HG02642 (cell line): ENCODE measurements at regions not wholly inside any gene's neighbourhood (a gene's known extent, or its start where the extent isn't known, plus 50 kb on each side); places are given as distances from the start of the nearest gene placed in this dataset.
"Not testable (repeated sequence)": the region's sequence is repeated elsewhere in the genome, so short reads cannot be mapped to it uniquely, and the experiment has no call there.

Experiments
- ATAC-seq: cut with Tn5 transposase; IDR thresholded peaks from one replicate; pipeline ENCODE4 v1.9.1; 2021; ENCODE audit warnings: mild to moderate bottlenecking; ENCODE audit not compliant: unreplicated experiment, poor library complexity

DNA sequence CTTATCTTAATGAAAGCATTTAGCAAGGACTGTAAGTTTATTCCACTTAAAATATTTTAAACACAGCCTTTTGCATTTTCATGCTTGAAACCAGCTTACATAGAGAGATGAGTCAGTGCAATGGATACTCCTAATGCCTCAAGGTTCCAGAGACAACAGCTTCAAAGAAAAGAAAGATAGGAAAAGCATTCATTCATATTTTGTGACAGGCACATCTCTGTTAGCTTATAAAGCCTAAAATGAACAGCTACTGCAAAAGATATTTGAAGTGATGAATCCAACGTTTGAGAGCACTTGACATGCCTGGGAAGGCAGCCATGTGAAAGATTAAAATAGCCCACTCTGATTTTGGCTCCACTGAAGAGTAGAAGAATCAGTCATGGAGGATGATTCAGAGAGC, 814.5 kb downstream of the RPS29 start:
- no peak for ATAC-seq

DNA sequence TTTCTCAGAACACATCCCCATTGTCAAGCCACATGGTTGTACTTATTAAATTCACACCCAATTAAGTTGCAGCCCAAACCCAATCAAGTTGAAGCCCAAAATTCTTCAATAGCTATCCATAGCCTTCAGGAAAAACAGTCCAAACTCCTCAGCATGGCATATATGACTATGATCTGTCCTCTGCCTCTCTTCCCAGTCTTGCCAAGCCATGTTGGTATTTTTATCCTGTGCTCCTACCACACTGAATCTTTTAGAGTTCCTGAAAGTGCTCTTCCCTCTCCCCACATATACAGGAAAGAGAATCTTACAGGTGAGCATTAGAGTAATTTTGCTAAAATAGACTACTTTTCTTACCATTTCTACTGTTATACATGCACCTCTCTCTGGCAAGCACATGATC, 834.9 kb downstream of the RPS29 start:
- no peak for ATAC-seq

DNA sequence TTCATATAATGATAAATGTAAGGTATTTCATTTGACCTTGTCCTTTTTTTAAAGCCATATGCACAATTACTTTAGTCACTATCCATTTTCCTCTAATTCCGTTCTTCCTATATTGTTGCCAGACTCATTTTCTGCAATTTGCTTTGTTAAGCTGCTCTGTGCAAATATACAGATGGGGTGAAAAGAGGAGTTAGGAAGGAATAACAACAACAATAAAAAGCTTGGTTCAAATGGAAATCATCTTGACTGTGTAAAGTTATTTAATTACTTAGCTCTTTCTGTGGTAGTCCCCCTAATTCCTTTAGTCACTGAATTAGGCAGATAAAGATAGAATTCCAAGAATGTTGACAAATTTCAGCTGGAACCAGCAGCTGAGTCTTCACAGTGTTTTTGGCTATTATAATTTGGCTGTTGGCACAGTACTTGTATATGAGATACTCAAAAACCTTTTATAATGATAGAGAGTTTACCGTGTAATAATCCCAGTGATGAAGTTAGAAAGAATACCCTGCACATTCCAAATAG, 838.0 kb downstream of the RPS29 start:
- no peak for ATAC-seq

DNA sequence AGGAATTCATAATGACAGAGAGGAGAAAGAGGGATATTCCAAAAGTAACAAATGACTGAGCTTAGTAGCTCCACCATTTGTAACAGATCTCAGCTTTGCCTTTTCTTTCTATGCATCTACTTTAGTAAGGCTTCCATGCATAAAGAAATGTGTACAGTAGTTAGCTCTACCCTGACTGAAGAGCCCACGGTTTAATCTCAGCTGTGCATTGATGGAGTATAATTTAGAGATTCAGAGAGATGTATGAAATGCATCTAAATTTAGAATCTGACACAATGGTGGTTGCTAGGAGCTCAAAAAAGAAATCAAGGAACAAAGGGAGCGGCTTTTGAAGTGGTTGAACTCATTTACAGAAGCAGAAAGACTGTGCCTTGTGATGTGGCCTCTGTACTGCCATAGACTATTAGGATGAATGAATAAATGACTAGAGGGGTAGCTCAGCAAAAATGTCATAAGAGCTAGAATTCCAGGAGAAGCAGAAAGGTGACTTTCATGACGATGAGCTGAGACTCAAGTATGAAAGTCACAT, 838.6 kb downstream of the RPS29 start:
- no peak for ATAC-seq

DNA sequence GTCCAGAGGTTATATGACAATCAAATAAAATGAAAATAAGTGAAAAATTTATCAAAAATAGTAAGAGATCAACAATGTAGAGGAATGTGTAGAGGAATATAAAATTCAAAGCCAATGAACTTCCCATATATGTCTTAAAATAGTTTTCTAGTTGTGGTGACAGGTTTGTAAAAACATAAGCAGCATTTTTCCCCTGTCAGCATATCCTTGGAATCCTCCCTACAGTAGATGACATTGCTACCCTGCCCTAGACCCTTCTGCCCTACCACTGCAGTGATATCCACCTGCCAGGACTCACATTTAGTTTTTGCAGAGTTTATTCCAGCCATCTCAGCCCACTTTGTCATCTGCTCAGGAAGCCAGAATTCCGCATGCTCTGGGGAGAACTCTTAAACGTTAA, 842.0 kb downstream of the RPS29 start:
- ATAC-seq: no peak

DNA sequence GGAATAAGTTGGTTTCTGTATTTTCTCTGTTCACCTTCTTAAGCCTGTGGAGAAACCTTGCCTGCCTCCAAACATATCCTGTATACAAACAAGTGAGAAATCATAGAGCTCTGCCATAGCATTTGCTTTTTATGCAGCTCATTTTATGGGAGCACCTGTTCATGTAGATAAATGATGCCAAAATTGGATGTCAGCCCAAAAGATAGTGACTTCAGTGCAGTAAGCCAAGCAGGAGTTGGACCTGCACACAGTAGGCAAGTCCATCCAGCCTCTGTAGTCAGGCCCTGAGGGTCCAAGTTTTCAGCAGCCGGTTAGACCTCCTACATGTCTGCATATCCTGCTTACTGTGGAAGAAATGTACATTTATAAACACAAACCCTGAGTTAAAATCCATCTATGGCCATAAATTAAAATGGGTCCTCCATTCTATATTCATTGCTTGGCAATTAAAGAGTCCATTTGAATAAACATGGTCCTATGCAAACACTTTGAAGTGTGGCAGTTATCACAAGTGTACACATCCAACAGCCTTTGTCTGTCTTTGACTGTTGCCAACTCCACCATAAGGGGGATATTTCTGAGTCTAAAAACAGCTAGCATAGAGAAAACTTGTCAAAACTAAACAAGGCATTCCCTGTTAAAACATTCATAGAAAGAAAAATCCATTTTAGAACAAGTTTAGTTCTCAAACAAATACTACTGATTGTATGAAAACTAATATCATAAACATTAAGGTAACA, 847.8 kb downstream of the RPS29 start:
- no peak for ATAC-seq

DNA sequence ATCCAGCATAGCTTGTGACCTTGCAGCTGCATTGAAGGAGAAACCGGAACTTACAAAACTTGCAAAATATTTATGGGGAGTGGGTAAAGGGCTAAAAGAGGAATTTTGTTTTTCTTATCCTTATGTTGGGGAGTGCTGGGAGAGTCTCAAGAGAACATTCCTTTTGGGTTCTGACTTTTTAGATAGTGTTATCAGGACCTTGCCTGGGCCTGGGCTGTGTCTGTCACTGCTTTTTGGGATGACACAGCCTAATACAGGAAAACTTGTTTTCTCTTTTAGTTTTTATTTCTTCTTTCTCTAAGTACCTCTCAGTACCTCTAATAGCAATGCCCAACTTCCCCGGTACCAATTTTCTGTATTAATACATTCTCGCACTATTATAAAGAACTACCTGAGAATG, 850.6 kb downstream of the RPS29 start:
- ATAC-seq: no peak

DNA sequence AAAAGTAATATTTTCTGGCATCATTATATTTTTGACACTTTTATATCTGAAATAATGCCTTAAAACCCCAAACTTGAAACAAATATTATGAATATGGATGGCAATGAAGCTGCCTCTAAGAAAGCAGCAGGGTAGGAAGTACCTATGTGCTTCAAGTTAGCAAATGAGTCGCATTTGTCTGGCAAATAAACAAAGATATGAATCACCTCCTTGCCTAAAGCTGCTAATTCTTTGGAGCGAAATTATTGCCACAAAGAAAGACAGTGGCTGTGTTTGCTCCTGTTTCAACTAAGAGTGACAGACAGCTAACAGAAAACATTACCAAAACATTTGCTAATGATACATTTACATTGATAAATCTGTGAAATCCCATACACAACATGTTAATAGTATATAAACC, 854.9 kb downstream of the RPS29 start:
- ATAC-seq: no peak

DNA sequence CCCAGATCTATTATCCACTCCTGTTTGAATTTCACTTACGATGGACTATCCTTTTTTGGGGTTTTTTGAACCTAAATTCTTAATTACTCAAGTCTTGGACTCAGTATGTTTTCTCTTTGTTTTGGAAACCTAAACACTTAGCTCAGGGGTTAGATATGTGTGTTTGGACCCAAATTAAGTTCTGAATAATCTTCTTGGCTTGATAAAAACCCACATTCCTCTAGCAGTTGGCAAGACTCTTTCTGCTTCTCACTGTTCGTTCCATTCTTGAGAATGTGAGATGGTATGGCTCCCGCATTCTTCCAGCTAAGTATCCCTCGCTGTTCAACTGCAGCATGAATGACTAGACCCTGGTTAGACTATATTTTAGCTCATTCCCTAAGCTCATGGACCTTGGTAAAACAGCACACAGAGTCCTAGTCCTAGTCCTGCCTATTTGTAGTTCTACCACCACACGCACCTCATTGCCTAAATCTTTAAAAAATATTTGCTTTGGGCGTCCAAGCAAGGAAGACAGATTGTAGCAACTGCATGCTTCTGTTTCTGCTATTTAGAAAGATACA, 860.0 kb downstream of the RPS29 start:
- ATAC-seq: no peak

DNA sequence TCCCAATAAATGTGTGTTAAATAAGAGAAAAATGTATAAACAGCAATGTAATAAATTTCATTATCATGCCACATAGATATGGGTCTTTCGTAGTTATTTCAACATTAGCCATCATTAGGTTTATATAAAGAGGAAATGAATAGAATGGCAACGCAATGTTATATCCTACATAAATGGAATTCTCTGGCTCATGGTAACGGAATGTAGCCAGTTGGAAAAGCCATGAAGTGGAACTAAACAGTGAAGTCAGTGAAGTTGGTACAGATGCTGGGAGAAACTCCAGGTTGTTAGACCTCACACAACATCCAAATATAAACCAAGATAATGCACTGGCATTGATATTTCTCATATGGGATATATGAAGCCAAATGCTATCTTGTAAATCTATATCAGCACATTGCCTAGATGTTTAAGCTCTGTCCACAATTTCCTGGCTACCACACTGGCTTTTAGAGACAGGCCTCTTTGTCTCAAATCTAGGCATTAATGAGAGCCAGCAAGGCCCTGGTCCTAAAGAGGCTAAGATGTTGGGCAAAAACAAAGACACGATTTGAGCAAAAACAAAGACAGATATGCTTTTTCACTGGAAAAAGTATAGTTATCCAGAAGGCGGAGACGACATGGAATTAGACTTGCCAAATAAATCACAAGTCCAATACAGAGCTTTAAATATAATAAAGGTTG, 861.0 kb downstream of the RPS29 start:
- no peak for ATAC-seq

DNA sequence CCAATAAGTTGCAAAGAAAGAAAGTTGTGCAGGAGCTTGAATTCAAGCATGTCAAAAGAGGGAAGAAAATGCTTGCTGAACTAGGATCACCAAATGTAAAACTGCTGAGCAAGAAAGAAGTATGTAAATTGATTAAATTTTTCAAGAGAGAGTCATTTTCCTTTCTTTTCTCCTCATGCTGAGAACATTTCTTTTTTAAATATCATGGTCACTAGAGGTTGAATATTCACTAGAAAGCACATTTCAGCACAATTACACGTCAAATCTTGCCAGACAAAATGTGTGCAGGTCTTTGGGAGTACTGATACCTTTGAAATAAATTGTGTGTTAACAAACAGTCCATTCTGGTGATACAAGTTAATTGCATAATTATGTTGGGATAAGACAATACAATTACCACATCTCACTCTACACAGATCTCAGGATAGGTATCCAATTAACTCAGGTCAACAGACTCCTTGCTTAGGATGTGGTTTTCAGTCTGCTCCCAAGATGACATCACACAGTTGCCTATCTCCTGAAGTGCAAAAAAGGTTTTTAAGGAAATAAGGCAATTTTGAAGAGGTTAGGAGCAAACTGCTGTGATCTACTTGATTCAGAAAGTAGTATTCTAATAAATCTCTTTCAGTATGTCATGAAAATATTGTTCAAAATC, 862.2 kb downstream of the RPS29 start:
- ATAC-seq: no peak

DNA sequence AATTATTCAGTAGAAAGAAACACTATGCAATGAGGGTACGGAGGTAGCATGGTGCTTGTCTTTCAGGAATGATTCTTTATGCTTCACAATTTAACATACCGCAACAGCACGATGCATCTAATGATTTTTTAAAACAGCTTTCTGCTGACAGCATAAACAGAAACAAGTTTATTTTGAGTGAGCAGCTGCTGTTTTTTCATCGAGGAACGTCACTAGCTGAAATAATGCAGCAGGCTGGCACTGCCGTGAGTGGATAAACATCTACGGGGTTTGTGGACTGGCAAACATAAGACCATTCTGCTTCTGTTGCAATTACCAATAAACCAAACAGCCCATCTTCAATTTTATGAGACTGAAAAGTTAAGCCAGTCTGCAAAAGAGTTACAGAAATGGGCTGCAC, 871.8 kb downstream of the RPS29 start:
- ATAC-seq: no peak

DNA sequence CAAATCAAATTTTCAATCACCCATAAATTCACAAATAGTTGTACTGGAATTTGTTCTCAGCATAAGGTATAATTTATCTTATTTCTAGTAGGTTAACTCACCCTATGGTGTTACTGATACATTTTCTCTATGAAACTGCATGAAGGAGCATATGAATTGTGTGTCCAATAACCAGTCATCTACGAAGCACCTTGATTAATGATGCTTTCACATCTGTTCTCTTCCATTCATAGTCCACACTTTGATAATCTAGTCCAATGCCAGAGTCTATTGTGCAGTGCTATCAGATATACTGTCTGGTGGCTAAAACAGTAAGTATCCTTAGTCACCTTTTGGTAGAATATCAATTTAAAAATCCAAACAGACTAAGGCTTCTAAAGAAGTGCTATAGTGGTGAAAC, 876.0 kb downstream of the RPS29 start:
- ATAC-seq: no peak

DNA sequence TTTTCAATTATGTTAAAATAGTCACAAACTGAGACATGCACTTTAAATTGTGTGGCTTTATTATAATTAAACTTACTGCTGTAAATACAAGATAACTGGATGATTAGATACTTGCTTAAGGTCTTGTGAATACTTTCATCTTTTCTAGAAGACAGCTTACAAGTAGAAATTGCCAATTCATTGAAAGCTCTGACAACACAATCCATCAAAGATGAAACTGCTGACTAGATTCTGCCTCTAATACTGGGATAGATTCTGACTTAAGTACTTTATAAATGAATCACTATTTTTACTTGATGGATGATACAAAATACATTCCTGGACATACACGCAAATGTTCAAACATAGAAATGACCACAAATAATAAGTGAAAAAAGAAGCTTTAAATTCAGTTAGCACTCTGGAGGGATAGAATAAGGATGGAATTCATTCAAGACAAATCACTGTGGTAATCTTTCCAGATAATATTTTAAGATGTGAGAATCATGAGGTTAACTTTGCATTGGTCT, 876.8 kb downstream of the RPS29 start:
- no peak for ATAC-seq

DNA sequence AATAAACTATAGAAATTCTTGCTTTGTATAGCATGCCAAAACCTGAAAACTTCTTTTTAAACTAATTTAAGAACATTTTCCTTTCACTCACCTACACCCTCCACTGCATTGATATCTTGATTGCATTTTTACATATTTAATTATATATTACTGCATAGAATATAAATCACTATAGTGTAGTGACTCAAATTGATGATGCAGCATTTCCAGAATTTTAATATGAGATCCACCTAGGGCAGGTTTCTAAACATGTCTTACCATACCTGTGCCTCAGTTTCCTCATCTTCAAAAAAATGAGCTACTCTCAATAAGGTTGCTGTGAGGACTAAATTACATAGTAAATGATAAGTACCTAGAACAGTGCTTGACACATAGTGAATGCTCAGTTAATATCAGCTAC, 881.5 kb downstream of the RPS29 start:
- no peak for ATAC-seq

DNA sequence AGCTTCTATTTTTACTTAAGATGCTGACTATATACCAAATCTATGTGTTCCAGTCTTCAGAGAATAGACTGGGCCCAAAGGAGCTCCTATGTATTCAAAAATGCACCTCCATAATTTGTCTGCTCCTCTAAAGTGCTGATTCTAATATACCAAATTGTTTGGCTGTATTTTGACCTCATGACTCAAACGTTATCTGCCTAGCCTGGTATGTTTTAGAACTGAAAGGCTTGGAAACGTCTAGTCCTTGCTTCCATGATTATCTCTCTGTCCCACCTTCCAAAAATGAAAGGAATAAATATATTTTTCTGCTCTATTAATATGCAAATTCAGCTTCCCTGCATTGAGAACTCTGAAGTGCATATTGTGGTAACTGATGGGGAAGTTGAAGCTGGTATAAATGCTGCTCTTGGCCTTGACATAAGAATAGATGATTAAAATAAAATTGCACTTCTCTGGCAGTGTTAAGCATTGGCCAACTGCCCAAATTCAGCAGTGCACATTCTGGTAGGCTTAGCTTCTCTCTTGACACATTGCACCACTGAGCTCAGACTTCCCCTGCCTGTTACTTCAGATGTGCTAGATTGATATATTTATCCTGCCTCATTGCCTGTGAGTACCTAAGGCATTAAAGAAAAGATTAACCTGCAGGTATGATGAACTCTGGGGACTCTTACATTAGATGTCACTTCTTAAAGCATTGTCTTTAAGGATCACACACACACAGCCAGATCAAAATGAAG, 882.3 kb downstream of the RPS29 start:
- no peak for ATAC-seq

DNA sequence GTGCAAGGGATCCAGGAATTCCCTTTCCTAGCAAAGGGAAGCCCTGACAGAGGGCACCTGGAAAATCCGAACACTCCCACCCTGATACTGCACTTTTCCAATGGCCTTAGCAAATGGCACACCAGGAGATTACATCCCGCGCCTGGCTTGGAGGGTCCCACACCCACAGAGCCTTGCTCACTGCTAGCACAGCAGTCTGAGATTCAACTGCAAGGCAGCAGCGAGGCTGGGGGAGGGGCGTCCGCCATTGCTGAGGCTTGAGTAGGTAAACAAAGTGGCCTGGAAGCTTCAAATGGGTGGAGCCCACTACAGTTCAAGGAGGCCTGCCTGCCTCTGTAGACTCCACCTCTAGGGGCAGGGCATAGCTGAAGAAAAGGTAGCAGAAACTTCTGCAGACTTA, 888.8 kb downstream of the RPS29 start:
- not testable (repeated sequence) for ATAC-seq

DNA sequence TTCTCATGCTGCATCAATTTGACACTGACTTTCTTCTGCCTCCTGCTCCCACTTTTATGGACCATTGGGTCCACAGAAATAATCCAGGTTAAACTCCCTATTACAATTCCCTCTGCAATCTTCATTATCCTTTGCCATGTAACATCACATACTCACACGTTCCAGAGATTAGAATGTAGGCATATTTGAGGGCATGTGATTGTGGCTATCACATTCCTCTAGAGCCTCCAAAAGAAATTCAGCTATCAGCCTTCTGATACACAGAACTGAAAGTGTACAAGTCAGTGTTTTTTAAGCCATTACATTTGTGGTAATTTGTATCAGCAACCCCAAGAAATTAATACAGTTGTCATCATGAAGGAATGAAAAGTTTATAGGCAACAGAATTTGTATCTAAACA, 892.4 kb downstream of the RPS29 start:
- no peak for ATAC-seq

DNA sequence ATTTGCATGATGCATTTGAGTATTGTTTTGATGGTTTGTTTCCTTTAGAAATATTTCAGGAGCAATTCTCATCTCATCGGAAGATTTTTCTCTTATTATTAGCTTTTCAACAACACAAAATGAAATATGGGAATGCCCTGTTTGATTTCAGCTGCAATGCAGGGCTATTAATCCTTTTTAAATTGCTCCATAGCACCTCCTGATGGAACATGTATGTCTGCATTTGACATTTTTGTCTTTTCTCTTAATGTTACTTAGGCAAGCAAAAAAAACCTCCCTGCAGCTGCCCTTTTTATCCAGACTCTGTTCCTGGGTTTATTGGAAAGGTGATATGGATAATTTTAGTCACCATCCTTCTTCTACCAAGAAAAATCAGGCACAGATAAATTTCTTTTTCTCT, 895.8 kb downstream of the RPS29 start:
- ATAC-seq: no peak

DNA sequence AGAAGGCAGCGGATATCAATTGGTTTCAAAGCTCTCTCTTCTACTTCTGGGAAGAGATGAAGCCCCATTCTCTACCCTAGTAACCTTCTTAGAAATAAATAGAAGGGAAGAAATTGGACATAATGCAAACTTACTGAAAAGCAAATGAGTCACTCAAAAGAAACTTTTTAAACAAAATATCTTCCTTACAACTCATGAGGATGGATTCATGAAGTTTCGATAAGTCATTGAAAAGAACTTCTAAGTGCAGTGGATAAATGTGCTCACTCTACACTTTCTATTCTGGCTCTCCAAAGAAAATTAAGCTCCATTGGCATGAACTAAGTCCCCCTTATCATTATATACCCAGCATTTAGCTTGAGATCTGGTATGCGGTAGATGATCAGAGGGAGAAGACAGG, 899.5 kb downstream of the RPS29 start:
- no peak for ATAC-seq
